Natural killer cell treated with Interleukin-12 subunit alpha and Interleukin-12 subunit beta and Interleukin-15 and Interleukin-18, amount 100 ng/mL, for 72 hours (primary cell): ENCODE measurements at regions not wholly inside any gene's neighbourhood (a gene's known extent, or its start where the extent isn't known, plus 50 kb on each side); places are given as distances from the start of the nearest gene placed in this dataset.

Source experiments
- ATAC-seq, 2 donors: fragments of 150-1000 bp; cut with Tn5 transposase in 1 of 2; sonication (Bioruptor Pico), chemical (Tn5 transposase) in 1 of 2; 2 replicates each; pipeline ENCODE4 v1.10.0; 2021
- DNase-seq: peaks from one replicate; pipeline ENCODE4 v3.0.0; 2022; ENCODE audit warnings: low spot score
- H3K27ac Mint-ChIP-seq, 2 donors: 1 replicate in 1 of 2; 2 replicates in 1 of 2; pipeline ENCODE4 v1.8.0; 2022; ENCODE audit warnings: mixed read lengths in 2 of 2, mild to moderate bottlenecking in 1 of 2, moderate library complexity in 1 of 2
- H3K27me3 Mint-ChIP-seq, 2 donors: 1 replicate in 1 of 2; 2 replicates in 1 of 2; pipeline ENCODE4 v1.8.0; 2022; ENCODE audit warnings: mixed read lengths in 2 of 2
- H3K36me3 Mint-ChIP-seq: one replicate; pipeline ENCODE4 v1.8.0; 2022; ENCODE audit warnings: mixed read lengths
- H3K4me1 Mint-ChIP-seq, 2 donors: 1 replicate in 1 of 2; 2 replicates in 1 of 2; pipeline ENCODE4 v1.8.0; 2022; ENCODE audit warnings: low read depth in 2 of 2, mixed read lengths in 2 of 2, mild to moderate bottlenecking in 1 of 2
- H3K4me3 Mint-ChIP-seq: one replicate; pipeline ENCODE4 v1.8.0; 2022; ENCODE audit warnings: mixed read lengths
- H3K9me3 Mint-ChIP-seq: 2 replicates; pipeline ENCODE4 v1.8.0; 2022; ENCODE audit warnings: mixed read lengths

DNA sequence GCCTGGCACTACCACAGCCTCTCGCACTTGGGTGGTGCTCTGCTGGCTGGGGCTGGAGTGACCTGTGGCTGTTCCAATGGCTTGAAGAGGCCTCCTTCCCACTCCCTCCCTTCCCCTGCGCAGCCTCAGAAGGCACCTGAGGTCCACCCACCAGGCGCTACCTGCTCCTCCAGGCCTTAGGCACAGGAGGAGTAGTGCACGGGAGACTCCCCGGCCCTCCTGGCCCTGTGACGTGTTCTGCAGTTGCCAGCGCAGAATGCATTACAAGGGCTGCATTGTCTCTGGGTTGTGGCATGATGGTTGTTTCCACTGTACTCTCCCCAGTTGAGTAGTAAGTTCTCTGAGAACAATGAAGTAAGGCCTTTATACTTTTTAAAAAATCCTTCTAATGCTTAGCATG is 128.6 kb downstream of the TEX29 start:
- Mint-ChIP-seq H3K9me3 (peaks cover 3% of the 10 kb centered on the region), H3K27ac (no peak overlapping the region), H3K27me3 (peaks cover 19 to 49% of the 10 kb centered on the region in 2 donors), H3K4me1 (no peaks in the 10 kb centered on the region), H3K4me3 (no peak overlapping the region), H3K36me3 (peaks cover 8% of the 10 kb centered on the region)
- ATAC-seq, result no peak
- no peak for DNase-seq

DNA sequence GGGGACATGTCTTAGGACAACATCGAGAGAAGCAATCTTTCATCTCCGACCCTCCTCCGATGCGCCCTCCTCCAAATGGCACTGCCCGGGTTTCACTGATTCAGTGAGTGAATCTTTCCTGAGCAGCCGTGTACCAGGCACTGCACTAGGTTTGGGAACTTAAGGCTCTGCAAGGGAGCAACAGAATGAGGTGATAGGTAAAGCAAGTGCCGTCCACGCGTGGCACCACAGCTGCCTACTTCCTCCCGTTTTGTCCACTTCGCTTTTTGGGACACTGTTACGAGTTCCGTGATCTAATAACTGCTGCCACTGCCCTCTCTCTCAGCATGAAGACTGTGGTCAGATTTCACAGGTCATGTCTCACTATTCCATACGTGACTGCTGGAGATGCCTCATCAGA is 131.0 kb downstream of the TEX29 start:
- no peak overlapping the region for H3K27ac Mint-ChIP-seq
- H3K9me3 Mint-ChIP-seq, result peaks cover 3% of the 10 kb centered on the region
- H3K4me3 Mint-ChIP-seq, result no peak overlapping the region
- ATAC-seq, result no peak
- peaks cover 20 to 42% of the 10 kb centered on the region in 2 donors for H3K27me3 Mint-ChIP-seq
- no peak for DNase-seq
- H3K36me3 Mint-ChIP-seq, result peaks cover 8% of the 10 kb centered on the region
- H3K4me1 Mint-ChIP-seq, result no peaks in the 10 kb centered on the region

DNA sequence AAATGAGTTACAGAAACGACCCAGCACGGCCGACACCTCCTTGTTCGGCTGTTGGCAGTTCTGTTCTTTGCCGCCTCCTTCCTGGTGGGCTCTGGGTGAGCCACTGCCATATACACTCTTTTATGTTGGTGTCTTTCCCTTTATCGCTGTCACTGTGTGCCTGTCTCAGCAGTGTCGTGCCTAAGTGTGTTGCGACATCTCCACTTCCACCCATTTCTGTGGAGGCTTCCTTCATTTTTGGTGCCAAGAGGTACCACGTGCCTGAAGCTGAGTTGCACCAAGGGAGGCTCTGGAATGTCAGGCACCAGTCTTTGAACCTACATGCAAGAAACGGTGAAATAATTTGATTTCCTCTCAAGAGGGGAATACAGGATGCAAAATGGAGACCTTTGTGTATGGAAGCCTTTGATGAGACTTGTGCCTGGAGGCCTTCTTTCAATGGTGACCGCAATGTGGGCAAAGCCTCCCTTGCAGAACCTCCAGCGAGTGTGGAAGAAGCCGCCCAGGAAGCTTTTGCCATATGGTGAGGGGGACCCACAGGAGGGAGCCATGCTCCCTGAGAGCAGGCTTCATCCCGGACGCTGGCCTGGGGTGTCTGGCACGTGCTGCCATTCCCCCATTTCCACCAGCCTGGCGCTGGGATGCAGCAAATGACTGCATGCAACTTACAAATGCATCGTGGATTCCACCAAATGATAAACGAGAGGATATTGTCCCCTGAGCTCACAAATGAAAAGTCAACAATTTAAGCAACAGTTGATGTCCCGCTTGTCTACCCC is 136.2 kb downstream of the TEX29 start:
- Mint-ChIP-seq H3K36me3 (no peaks in the 10 kb centered on the region), H3K4me3 (no peak overlapping the region), H3K27me3 (peaks cover 15 to 26% of the 10 kb centered on the region in 2 donors), H3K27ac (no peak overlapping the region), H3K4me1 (no peaks in the 10 kb centered on the region), H3K9me3 (no peaks in the 10 kb centered on the region)
- ATAC-seq, result no peak
- no peak for DNase-seq

DNA sequence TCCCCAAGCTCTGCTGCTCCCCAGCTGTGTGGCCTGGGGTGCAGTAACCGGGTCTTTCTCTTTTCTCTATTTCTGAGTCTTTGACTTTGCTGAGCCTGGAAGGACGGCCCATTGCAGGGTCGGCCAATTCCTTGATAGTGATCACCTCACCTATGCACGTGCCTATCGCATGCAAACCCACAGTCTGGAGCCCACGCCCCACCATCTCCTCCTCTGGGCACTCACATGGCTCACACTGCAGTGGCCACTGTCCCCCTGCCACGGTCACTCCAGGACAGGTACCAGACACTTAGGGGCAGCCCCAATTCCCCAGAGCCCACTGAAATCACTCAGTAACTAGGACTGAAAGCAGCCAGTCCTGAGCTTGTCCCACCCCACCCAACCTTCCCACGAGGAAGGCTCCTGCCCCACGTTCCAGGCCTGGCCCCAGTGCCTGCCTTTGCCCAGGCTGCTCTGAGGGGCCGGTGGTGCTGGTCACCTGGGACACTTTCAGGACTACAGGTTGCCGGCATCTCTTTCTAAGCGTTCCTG is 137.6 kb downstream of the TEX29 start:
- H3K4me1 Mint-ChIP-seq, result no peaks in the 10 kb centered on the region
- no peak for DNase-seq
- H3K27me3 Mint-ChIP-seq, result peaks cover 8 to 22% of the 10 kb centered on the region in 2 donors
- no peaks in the 10 kb centered on the region for H3K36me3 Mint-ChIP-seq
- H3K4me3 Mint-ChIP-seq, result no peak overlapping the region
- H3K27ac Mint-ChIP-seq, result no peak overlapping the region
- no peak for ATAC-seq
- no peaks in the 10 kb centered on the region for H3K9me3 Mint-ChIP-seq

DNA sequence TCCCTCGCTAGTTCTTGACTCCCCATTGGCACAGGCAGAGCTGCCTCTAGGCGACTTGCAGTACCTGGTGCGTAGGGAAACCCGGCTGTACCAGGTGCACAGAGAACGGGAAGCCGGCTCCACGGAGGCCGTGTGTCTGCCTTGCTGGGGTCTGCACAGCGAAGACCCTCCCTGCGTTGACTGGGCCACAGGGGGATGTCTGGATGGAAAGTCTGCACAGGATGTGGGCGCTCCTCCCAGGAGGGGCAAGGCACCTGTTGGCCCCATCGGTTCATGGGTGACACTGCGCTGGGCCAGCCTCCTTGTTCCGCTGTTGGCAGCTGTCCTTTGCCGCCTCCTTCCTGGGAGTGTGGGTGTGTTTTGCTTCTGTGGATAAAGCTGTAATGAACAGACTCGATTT is 138.3 kb downstream of the TEX29 start:
- ATAC-seq, result no peak
- Mint-ChIP-seq H3K9me3 (no peaks in the 10 kb centered on the region), H3K27me3 (peaks cover 7 to 22% of the 10 kb centered on the region in 2 donors), H3K36me3 (no peaks in the 10 kb centered on the region), H3K27ac (no peak overlapping the region), H3K4me1 (no peaks in the 10 kb centered on the region), H3K4me3 (no peak overlapping the region)
- DNase-seq, result no peak

DNA sequence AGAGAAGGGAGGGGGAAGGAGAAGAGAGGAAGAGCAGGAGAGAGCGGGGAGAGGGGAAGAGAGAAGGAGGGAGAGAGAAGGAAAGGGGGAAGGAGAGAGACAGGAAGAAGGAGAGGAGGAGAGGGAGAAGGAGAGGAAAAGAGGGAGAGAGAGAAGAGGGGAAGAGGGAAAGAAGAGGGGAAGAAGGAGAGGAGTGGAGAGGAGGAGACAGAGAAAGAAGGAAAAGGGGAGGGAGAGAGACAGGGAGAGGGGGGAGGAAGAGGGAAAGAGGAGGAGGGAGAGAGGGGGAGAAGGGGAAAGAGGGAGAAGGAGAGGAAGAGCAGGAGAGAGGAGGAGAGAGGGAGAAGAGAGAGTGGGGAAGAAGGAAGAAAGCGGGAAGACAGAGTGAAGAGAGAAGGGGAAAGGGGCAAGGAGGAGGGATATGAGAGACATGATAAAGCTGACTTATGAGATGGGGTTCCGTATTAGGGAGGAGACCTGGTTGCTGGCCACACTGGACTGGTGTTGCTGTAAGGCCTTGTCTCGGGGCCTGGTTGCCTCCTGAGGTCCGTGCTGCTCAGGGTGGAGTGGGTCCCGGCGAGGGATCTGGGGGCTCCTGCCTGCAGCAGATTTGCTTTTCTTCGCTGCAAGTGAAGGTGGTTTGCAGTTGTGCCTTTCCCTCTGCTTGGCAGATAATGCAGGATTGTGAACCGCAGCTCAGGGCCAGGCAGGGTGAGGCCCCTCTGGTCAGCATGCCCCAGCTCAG is 139.5 kb downstream of the TEX29 start:
- no peak for DNase-seq
- H3K27ac Mint-ChIP-seq, result no peak overlapping the region

DNA sequence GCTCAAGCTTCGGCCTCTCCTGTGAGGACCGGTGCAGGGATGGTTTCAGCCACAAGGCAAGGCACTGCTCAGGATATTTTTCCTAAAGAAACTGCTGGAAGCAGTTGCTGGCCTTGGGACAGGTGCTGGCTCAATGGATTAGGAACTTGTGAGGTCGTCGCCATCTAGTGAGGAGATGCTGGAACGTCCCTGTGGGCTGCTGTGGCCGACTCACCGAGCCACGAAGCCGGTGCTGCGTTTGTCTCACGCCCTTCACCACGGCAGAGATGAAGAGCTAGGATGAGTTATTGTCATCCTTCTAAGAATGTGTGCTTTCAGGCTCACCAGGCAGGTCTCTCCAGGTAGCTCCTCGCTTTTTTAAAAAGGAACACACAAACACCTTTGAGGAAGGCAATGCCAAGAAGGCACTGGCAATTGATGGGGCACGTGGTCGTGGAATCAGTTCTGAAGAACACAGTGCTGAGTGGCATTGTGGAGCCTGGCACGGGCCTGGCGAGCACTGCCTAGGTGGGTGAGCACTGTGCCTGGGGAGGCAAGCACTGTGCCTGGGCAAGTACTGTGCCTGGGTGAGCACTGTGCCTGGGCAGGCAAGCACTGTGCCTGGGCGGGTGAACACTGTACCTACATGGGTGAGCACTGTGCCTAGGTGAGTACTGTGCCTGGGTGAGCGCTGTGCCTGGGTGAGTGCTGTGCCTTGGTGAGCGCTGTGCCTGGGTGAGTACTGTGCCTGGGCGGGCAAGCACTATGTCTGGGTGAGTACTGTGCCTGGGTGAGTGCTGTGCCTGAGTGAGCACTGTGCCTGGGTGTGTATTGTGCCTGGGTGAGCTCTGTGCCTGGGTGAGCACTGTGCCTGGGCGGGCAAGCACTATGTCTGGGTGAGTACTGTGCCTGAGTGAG is 140.4 kb downstream of the TEX29 start:
- H3K4me1 Mint-ChIP-seq, result no peaks in the 10 kb centered on the region
- H3K27me3 Mint-ChIP-seq, result peaks cover 8 to 26% of the 10 kb centered on the region in 2 donors
- DNase-seq, result no peak
- H3K27ac Mint-ChIP-seq, result no peak overlapping the region
- ATAC-seq, result peak; percentile 28 to 57
- no peak overlapping the region for H3K4me3 Mint-ChIP-seq
- H3K36me3 Mint-ChIP-seq, result no peaks in the 10 kb centered on the region
- no peaks in the 10 kb centered on the region for H3K9me3 Mint-ChIP-seq

More for the DNA sequence above, 139.5 kb downstream of the TEX29 start:
- ATAC-seq, result peak in 1 of 2 donors; percentile 3
- no peaks in the 10 kb centered on the region for H3K9me3 Mint-ChIP-seq
- no peak overlapping the region for H3K4me3 Mint-ChIP-seq
- no peaks in the 10 kb centered on the region for H3K36me3 Mint-ChIP-seq
- peaks cover 4 to 26% of the 10 kb centered on the region in 2 donors for H3K27me3 Mint-ChIP-seq
- no peaks in the 10 kb centered on the region for H3K4me1 Mint-ChIP-seq

DNA sequence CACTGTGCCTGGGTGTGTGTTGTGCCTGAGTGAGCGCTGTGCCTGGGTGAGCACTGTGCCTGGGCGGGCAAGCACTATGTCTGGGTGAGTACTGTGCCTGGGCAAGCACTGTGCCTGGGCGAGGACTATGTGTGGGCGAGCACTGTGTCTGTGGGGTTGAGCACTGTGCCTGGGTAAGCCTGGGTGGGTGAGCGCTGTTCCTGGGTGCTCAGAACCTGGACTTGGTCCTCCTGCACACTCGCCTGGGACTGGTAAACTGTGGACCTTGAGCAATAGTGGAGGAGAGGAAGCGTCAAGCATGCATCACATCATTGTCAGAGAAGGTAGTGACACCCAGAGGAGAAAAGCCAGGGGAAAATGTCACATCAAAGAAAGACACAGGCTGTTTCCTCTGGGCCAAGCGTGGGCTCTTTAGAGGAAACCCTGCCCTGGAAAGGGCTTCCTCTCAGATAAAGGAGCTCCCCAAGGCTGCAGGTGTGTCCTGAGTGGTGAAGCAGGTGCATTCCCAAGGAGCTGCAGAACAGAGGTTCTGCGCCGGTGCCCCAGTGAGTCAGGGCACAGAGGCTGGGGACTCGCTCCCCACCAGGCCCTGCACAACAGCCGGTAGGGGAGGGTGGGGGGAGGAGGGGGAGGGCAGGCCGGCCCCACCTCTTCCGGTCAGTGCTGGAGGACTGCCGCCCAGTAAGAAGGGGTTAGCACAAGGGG is 141.2 kb downstream of the TEX29 start:
- ATAC-seq, result peak; percentile 10 to 38
- no peaks in the 10 kb centered on the region for H3K36me3 Mint-ChIP-seq
- H3K27me3 Mint-ChIP-seq, result peaks cover 16 to 26% of the 10 kb centered on the region in 2 donors
- no peak for DNase-seq
- H3K4me3 Mint-ChIP-seq, result no peak overlapping the region
- no peaks in the 10 kb centered on the region for H3K9me3 Mint-ChIP-seq
- no peaks in the 10 kb centered on the region for H3K4me1 Mint-ChIP-seq
- no peak overlapping the region for H3K27ac Mint-ChIP-seq

DNA sequence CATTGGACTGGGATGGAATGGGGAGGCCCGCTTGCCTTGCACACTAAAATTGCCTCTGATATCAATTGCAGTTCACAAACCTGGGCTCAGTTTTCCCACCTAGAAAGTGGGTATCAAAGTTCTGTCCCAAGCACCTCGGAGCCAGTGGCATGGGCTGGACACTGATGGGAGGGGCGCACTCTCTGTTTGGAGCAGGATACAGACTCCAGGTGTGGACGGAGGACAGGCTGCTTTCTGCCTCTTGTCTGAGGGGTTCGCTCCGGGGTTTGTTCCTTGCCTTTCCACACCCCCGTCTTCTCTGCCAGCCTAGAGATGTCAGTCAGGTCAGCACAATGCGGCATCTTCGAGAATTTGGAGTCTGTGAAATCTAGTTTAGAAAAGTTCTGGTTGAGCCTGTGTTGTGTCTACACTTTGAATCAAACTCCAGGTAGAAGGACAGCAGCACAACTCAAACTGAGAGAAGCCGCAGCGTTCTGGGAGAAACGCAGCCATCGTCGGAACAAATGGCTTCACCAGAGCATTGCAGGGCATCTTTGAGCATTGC is 141.9 kb downstream of the TEX29 start:
- DNase-seq (no peak), ATAC-seq (no peak)
- Mint-ChIP-seq H3K27me3 (peaks cover 23 to 32% of the 10 kb centered on the region in 2 donors), H3K36me3 (no peaks in the 10 kb centered on the region), H3K4me3 (no peak overlapping the region), H3K9me3 (no peaks in the 10 kb centered on the region), H3K4me1 (no peaks in the 10 kb centered on the region), H3K27ac (no peak overlapping the region)

DNA sequence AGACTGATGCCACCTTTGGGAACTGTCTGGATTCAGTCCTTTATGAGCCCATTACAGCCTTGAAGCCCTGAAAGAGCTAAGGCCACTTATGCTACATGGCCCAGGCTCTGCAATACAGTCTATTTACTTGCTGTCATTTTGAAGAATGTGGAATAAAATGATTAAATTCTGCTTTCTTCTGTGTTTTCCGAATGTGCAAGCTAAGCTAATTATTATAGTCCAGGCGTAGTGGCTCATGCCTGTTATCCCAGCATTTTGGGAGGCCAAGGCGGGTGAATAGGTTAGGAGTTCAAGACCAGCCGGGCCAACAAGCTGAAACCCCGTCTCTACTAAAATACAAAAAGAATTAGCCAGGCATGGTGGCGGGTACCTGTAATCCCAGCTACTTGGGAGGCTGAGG is 142.5 kb downstream of the TEX29 start:
- H3K4me3 Mint-ChIP-seq, result no peak overlapping the region
- no peaks in the 10 kb centered on the region for H3K4me1 Mint-ChIP-seq
- H3K27me3 Mint-ChIP-seq, result peaks cover 30 to 36% of the 10 kb centered on the region in 2 donors
- H3K9me3 Mint-ChIP-seq, result no peaks in the 10 kb centered on the region
- no peak for DNase-seq
- no peaks in the 10 kb centered on the region for H3K36me3 Mint-ChIP-seq
- no peak for ATAC-seq
- H3K27ac Mint-ChIP-seq, result no peak overlapping the region

DNA sequence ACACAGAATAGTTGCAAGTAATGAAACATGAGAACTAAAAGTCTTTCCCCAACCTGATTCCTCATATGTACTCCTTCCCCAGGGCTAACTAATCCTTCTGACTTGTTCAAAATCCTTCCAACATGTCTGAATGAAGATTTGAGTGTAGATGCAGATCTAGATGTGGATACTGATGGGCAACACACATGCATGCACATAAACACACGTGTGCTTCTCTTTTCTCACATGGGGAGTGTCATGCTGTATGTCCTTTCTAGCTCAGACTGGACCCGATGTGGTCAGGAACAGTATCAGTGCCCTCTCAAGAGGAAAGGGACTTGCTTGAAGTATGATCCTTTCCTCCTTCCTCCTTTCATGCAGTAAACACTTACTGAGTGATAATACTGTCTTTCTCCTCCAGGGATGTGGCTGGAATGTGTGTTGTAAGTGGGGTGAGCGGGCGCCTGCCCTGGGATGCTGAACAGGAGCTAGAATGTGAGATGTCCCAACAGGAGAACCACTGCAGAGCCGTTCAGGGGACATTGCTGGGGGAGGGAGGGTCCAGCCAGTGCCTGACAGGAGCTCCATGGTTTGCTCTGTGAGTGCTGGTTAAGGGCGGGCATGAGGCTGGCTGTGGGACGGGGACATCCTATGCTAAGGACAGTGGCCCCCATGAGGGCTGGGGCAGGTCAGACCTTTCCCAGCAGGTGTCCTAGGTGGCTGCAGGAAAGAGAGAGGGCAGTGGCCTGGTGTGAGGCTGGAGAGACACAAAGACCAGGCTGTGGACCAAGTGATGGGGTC is 146.9 kb downstream of the TEX29 start:
- Mint-ChIP-seq H3K9me3 (no peaks in the 10 kb centered on the region), H3K4me3 (no peak overlapping the region), H3K36me3 (no peaks in the 10 kb centered on the region), H3K4me1 (no peaks in the 10 kb centered on the region), H3K27ac (no peak overlapping the region), H3K27me3 (peaks cover 21 to 32% of the 10 kb centered on the region in 2 donors)
- no peak for DNase-seq
- peak in 1 of 2 donors; percentile 25 for ATAC-seq
